GM10248 (cell line): ENCODE measurements at regions not wholly inside any gene's neighbourhood (a gene's known extent, or its start where the extent isn't known, plus 50 kb on each side); places are given as distances from the start of the nearest gene placed in this dataset.
"Not testable (repeated sequence)": the region's sequence is repeated elsewhere in the genome, so short reads cannot be mapped to it uniquely, and the experiment has no call there.

Source experiments
- CTCF ChIA-PET: fragments of 300-600 bp; sonication (Branson Sonifier 250); formaldehyde crosslinking; extraction: SDS; loops from one replicate; lab custom pipeline; 2021; ENCODE audit warnings: antibody characterized with exemption; lab: Yijun Ruan, JAX
- POLR2A ChIA-PET: fragments of 350-650 bp; sonication (Branson Sonifier 250); formaldehyde crosslinking; extraction: SDS; loops from one replicate; lab custom pipeline; 2020; ENCODE audit warnings: antibody characterized with exemption; lab: Yijun Ruan, JAX
- DNase-seq: peaks from one replicate; pipeline ENCODE4 v3.0.0; 2012; ENCODE audit errors: extremely low spot score
- TF ChIP-seq, protein P1 (sequence below): IDR thresholded peaks from 2 replicates; pipeline ENCODE4 v1.5.1; 2012; ENCODE audit warnings: mild to moderate bottlenecking, low read depth; ENCODE audit errors: extremely low read depth, missing control alignments, control extremely low read depth

DNA sequence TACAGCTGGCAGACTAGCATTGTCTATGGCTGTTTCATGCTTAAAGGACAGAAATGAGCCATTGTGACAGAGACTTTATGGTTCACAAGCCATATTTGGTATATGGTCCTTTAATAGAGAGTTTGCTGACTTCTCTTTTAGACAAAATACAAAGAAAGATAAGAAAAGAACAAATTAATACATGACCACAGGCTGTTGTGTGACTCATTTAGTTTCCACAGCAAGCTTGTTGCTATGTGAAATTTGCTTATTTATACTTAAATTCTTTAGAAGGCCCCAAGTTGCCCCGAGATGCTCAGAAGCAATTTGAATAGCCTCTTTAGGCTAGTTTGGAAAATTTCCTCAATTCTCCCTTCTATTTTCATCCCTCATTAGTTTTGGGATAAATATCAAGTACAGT, 315.3 kb upstream of the RPS23 start:
- TF ChIP-seq, protein P1, sequence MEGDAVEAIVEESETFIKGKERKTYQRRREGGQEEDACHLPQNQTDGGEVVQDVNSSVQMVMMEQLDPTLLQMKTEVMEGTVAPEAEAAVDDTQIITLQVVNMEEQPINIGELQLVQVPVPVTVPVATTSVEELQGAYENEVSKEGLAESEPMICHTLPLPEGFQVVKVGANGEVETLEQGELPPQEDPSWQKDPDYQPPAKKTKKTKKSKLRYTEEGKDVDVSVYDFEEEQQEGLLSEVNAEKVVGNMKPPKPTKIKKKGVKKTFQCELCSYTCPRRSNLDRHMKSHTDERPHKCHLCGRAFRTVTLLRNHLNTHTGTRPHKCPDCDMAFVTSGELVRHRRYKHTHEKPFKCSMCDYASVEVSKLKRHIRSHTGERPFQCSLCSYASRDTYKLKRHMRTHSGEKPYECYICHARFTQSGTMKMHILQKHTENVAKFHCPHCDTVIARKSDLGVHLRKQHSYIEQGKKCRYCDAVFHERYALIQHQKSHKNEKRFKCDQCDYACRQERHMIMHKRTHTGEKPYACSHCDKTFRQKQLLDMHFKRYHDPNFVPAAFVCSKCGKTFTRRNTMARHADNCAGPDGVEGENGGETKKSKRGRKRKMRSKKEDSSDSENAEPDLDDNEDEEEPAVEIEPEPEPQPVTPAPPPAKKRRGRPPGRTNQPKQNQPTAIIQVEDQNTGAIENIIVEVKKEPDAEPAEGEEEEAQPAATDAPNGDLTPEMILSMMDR, result no peak
- ChIA-PET POLR2A (no interaction called here), CTCF (interaction anchor here (1.0 kb wide), 1 partner anchor 9 kb away, joined by 5 read pairs; no protein-coding TSS in a partner anchor)
- no peak for DNase-seq

DNA sequence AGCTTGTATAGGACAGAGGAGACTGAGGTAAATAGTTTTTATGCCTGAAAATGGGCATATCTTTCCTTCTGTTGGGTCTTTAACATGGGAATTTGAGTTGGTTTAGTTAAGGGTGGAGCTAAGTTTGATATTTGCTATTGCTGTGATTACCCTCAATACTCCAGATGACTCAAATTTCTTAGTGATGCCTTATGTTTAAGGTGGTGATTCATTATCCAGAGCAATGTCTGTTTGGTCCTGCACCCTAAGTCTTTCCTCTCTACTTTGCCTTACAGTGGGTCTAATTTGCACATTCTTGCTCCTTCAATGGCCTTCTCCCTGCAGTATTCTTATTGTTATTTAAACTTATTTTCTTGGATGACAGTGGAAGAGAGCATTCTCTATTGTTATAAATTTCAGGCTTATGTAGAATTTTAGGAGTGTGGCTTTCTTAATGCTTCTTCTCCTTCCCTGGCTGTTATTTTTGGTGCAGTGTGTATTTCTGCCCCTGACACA, 312.9 kb upstream of the RPS23 start:
- CTCF ChIA-PET, result interaction anchor here (1.0 kb wide), 1 partner anchor 14 kb away, joined by 3 read pairs; no protein-coding TSS in a partner anchor
- no peak for DNase-seq
- POLR2A ChIA-PET, result no interaction called here
- TF ChIP-seq, protein P1, result no peak

DNA sequence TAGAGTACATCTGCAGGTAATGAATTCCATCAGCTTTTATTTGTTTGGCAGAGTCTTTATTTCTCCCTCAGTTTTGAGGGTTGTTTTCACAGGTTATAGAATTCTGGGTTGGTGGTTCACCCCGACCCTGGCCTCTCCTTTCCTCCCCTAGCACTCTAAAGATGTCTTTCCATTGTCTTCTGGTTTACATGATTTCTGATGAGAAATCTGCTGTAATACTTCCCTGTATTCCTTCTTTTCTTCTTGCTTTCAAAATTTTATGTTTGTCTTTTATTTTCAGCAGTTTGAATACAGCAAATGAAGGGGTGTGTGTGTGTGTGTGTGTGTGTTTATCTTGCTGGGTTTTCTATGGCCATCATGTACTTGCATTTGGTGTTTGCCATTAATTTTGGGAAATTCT, 312.0 kb upstream of the RPS23 start:
- ChIA-PET CTCF (interaction anchor here (1.0 kb wide), 1 partner anchor 13 kb away, joined by 3 read pairs; no protein-coding TSS in a partner anchor), POLR2A (no interaction called here)
- no peak for DNase-seq

DNA sequence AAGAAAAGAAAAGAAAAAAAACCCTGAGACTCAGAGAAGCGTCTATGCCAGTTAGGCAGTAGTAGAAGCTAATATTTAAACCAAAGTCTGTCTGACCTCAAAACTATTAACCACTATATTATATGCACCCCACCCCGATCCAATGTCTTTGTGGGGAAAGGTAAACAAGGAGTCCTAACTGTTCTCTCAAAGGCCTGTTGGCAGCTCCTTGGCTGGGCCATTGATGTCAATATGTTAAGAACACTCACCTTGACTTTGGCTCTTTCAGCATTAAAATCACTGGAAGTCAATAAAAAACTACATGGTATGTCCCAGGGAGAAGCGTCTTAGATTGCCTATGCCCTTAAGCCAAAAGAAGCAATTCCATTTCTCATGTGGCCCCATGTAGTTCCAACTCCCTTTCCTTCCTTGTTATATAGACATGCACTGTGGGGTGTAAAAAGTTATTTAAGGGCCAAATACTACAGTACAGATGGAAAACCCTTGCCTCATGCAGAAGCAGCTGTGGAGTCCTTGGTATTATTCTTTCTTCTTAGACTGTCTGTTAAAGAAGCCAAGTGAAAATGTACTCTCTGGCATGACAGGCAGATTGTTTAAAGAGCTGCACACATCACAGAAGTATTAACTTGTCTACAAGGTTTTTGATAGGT, 308.6 kb upstream of the RPS23 start:
- TF ChIP-seq, protein P1, result no peak
- DNase-seq, result no peak
- POLR2A ChIA-PET, result no interaction called here
- CTCF ChIA-PET, result interaction anchor here (1.1 kb wide), 2 partner anchors 10 to 16 kb away, joined by 4 read pairs; no protein-coding TSS in a partner anchor

More for the DNA sequence above, 312.0 kb upstream of the RPS23 start:
- TF ChIP-seq, protein P1, result no peak

DNA sequence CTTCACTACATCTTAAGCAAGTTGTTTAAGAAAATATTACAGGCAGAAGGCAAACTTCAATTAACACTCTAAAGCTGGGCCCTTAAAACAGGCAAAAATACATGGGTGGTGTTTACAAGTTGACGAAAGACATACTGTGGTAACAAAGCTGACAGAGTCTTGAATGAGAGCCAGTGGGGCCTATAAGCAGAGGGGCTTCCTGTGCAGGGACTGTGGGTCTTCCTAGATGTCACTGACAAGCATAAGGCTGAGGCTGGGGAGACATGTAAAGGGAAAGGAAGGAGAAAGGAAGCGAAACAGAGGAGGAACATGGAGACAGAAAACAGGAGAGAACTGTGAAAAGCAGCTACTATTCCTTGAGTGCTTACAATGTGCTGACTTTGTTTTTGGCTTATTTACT, 308.0 kb upstream of the RPS23 start:
- TF ChIP-seq, protein P1, result no peak
- ChIA-PET CTCF (interaction anchor here (1.1 to 1.3 kb wide), 3 partner anchors 10 to 17 kb away, joined by 3 to 4 read pairs (median 4); no protein-coding TSS in a partner anchor), POLR2A (no interaction called here)
- no peak for DNase-seq

DNA sequence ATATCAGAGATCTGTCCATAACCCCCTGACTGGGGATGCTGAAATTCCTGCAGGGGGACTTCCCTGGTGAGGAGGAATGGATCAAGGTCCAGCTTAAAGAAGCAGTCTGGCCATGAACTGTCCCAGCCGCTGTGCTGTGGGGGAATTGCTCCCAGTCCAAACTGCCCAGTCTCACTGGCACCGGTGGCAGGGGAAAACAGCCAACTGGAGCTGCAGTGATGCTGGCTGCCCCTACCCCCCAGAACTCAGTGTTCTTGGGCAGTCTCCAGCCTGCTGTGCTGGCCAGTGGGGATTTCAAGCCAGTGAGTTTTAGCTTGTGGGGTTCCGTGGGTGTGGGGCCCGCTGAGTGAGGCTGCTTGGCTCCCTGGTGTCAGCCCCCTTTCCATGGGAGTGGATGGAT, 306.5 kb upstream of the RPS23 start:
- ChIA-PET POLR2A (no interaction called here), CTCF (interaction anchor here (1.3 kb wide), 2 partner anchors 14 to 17 kb away, joined by 3 read pairs; no protein-coding TSS in a partner anchor)
- TF ChIP-seq, protein P1, result no peak
- no peak for DNase-seq

DNA sequence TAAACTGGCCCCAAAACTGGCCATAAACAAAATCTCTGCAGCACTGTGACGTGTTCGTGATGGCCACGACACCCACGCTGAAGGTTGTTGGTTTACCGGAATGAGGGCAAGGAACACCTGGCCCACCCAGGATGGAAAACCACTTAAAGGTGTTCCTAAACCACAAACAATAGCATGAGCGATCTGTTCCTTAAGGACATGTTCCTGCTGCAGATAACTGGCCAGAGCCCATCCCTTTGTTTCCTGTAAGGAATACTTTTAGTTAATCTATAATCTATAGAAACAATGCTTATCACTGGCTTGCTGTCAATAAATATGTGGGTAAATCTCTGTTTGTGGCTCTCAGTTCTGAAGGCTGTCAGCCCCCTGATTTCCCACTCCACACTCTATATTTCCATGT, 305.2 kb upstream of the RPS23 start:
- DNase-seq, POLR2A ChIA-PET: not testable (repeated sequence)
- CTCF ChIA-PET, result interaction anchor here (1.2 kb wide), 1 partner anchor 19 kb away, joined by 3 read pairs; no protein-coding TSS in a partner anchor
